NOMO-1 (cell line): ENCODE measurements at regions not wholly inside any gene's neighbourhood (a gene's known extent, or its start where the extent isn't known, plus 50 kb on each side); places are given as distances from the start of the nearest gene placed in this dataset.
A peak's percentile ranks its signal among the peaks of the same experiment; 100 is the strongest.

Source experiments
- DNase-seq, 2 experiments: peaks; one replicate each; lab custom pipeline; 2025; ENCODE audit not compliant: unreplicated experiment in 2 of 2; lab: John Stamatoyannopoulos, UW

DNA sequence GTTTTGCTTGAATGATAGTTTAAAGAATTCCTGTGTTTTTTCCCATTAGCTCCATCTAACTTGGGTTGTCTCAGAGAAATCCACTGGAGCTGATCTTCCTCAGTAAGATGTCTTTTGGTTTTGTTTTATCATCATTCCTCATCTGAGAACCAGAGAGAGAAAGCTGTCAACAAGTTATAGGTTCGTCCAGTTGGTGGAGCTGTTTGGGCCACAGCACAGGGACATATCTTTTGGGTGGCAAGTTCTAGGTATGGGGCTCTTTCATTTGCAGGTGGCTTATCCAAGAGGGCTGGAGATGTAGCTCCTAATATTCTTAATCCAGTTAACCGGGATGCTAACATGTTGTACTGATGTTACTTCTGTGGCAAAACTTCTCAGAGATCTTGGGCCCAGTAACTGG lies 174.2 kb downstream of the KCNRG start:
- no peak for DNase-seq

DNA sequence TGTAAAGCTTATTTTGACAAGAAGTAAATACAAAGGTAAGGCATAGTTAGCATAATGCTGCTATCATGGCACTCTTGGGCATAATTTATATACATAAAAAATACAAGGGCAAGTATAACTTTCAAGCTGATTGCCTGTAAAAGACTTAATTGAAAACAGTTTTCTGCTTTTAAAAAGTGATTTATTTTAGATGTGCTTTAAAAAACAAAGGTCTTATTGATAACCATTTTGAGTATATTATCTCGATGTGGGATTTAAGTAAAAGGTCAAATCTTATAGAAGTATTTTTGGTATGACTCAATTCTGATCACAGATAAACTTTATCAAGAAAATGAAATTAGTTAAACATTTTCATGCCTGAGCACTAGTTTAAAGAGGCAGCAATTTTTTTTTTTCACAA lies 175.8 kb downstream of the KCNRG start:
- no peak for DNase-seq

- no peak for DNase-seq
Observed at GRCh38 chr13:50192272-50192813, 177.1 kb downstream of the KCNRG start.

DNA sequence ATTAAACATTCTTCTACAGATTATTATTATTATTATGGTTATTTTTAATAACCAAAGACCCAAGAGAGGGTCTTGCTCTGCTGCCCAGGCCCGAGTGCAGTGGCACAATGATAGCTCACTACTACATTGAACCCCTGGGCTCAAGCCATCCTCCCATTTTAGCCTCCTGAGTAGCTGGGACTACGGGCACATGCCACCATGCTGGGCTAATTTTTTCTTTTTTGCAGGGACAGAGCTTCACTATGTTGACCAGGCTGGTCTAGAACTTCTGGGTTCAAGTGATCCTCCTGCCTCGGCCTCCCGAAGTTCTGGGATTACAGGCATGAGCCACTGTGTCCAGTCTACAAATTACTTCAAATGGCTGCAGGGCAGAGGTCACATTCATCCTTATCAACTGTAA lies 179.8 kb downstream of the KCNRG start:
- no peak for DNase-seq

DNA sequence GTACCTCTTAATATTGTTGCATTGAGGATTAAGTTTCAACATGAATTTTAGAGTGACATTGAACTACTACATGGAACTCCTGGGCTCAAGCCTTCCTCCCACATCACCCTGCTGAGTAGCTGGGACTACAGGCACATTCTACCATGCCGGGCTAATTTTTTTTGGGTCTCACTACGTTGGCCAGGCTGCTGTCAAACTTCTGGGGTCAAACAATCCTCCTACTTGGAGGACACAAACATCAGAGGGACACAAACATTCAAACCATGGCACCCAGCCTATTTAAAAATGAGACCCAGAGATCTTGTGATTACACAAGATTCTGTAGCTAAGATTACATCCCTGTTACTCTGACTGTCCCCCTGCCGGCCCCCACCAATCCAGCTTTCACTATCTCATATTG lies 180.9 kb downstream of the KCNRG start:
- no peak for DNase-seq

- DNase-seq: no peak
Observed at GRCh38 chr13:50197705-50198104, 182.5 kb downstream of the KCNRG start.

DNA sequence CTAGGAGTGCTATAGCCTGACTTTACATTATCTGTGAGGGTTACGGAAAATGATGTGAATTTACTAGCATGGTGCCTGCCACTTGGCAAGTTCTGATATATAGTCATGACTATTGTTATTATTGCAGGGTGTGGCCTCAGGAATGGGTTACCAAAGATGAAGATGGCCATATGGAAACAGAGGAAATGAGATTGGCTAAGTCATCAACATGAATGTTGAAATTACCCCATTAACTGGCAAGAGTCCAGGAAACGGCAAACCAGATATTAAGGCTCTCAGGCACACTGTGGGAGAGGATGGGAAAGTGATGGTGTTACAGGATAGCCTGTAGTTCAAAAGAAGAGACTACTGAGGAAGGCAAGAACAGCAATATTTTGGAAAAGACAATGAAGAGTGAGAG lies 183.3 kb downstream of the KCNRG start:
- DNase-seq: peak; percentile 75 to 80

DNA sequence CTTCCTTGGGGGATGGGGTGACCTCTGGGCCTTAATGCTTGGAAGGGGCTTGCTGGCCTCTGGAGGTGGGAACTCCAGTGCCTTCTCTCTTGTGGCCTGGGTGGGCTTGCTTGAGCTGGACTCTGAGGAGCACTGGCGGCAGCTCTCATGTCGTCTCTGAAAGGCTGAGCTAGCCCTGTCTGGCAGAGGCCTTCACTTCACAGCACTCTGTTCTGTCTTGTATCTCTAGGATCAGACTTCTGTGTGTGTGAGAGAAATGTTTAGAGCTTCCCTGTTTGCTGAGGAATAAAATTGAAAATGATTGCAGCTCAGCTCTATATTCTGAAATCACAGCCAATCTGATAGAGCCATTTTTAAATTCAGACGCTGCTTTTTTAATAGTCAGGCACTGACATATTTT lies 185.3 kb downstream of the KCNRG start:
- DNase-seq: no peak

DNA sequence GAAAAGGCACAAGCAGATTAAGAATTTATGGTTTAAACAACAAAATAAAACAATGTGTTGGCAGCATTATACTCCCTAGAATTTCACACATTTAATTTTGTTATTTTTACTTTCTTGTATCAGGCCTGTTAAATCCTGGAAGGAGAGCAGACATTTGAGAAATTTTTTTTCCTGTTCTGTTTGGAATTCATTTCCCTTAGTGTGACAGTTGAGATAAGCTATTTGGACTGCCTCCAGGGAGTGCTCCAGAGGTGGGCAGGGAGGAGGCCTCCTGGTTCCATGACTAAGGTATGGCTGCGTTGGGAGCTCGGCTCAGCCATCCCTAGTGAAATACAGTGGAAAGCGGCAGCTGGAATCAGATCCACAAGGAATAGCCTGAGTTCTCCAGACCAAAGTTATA lies 185.7 kb downstream of the KCNRG start:
- DNase-seq: no peak

DNA sequence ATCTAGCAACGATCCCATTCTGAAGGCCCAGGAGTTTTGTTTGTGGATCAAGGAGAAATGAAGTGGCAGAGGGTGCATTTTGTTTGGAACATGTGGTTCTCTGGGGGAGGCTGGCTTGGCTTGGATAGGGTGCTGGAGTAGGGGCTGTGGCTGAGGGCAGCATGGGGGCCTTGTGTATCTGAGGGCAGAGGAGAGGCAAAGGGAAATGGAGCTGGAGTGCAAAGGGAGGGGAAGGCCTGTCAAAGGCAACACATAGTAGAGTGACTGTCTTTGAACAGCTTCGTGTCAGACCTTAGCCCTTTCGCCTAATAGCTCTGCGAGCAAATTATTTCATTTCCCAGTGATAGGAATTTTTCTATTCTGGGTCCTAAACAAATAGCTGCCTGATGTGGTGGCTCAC lies 187.2 kb downstream of the KCNRG start:
- DNase-seq: no peak

DNA sequence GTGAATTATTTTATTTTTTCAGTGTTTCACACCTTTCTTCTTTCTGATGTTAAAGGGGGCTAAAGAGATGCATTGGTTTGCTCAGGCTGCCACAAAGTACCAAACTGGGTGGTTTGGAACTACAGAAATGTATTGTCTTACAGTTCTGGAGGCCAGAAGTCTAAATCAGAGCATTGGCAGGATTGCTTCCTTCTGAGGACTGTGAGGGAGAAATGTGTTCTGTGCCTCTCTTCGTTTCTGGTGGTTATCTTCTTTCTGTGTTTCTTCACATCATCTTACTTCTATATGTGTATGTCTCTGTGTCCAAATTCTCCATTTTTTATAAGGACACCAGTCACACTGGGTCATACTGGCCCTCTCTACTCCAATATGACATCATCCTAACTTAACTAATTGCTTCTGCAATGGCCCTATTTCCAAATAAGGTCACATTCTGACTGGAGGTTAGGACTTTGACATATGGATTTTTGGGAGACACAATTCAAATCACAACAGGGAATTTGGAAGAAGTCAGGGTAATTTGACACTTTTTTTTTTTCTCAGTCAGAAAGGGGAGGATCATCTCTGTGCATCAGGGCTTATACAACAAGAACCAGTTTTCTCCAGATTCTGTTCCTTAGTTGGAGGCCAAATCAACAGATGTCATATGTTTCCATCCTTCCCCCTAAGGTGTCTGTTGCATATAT lies 188.2 kb downstream of the KCNRG start:
- no peak for DNase-seq

DNA sequence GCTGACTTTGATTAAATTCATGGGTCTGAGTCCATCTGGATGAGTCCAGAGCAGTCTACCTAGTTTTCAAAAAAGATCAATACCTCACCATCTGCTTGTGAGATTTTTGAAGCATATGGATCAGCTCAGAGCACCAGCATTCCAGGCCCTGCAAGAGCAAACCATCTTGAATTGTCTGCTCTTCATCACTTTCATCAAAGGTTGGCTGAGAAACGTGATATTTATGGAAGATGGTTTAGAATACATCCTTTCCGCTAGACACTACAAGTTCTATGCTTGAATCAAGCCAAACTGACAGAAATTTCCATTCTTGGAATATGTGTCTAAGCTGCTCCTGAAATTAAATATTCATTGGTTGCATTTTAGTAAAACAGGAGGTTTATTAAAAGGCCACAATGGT lies 190.3 kb downstream of the KCNRG start:
- DNase-seq: no peak

GRCh38 chr13:50208826-50209335 lies 193.6 kb downstream of the KCNRG start:
- DNase-seq: peak; percentile 68 to 88

DNA sequence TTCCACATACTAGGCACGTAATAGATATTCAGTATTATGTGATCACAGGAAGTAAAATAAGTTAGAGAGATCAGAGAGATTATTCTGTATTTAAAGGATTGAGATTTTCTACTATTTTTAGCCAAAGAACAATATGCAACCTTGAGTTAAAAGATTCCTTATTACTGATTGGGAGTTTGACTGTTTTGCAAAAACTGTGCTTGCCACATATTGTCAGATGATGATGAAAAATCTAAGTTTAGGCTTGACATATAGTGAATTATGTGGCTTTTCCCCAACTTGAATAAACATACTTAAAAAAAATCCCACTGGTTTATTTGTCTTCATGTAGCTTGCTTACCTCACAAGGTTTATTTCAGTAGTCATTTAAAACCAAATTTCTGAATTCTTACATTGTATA lies 194.4 kb downstream of the KCNRG start:
- DNase-seq: peak; percentile 55 to 58

DNA sequence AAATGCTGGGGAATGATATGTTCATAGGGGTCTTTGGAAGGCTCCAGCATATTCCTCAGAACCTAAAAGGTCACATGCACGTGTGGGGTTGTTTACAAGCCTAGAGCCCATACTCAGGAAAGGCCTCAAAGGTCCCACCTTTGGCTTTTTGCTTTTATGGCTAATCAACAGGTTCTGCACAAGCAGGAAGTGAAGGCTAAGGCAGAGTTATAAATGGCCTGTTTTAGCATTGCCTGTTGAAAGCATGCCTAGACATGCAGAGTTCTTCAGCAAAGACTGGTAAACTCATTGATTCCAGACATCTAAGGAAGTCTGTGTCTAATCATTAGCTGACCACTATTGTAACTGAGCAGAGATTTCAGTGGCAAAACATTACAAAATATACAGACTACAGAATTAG lies 198.3 kb downstream of the KCNRG start:
- no peak for DNase-seq

- no peak for DNase-seq
Observed at GRCh38 chr13:50214514-50214913, 199.3 kb downstream of the KCNRG start.

DNA sequence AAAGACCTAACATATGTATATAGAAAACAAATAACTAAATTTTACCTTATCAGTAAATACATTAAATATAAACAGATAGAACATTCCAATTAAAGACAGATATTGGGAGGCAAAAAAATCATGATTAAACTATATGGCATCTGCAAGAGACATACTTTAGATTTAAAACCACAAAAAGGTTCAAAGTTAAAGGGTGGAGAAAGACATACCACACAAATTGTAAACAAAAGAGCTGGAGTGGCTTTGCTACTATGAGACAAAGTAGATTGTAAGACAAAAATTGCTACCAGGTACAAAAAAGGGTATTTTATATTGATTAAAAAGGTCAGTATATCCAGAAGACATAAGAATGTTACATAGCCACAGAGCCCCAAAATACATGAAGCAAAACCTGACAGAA lies 200.2 kb downstream of the KCNRG start:
- no peak for DNase-seq

- DNase-seq: no peak
Observed at GRCh38 chr13:50219743-50220142, 204.5 kb downstream of the KCNRG start.

DNA sequence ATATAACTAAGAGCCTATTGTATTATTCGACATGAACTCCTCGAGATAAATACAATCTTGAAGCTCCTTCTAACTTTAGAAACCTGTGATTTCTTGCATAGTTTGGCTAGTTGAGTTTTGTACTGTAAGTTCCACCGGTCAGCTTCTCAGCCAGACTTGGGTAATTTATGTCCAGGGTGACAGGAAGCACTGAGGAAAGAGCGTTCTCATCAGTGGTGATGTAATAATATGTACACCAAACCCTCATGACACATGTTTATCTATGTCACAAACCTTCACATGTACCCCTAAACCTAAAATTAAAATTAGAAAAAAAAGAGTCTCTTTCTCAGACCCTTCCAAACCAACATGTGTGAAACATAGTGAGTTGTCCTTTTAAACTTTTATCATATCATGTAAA lies 205.7 kb downstream of the KCNRG start:
- DNase-seq: peak; percentile 14 to 73

GRCh38 chr13:50222569-50223332 lies 207.5 kb downstream of the KCNRG start:
- peak; percentile 85 to 92 for DNase-seq

DNA sequence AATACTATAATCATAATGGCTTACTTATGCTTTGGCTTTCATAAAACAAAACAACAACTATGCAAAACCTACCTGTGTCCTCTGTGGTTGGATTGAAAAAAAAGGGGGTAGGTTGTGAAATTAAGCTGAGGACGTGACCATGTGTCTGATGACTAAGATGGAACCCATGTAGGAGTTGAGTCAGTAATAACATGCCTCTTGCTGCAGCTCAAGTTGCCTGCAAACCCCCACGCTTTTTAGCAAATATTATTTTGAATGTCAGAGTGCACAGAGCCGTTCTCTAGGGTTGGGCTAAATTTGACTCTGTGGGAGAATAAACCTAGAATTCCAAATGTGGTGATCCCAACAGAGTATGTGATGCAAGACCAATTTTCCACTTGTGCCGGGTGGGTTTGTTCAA lies 209.3 kb downstream of the KCNRG start:
- DNase-seq: peak in 1 of 2 experiments; percentile 37
